Hematopoietic multipotent progenitor cell treated with erythropoietin and hydrocortisone succinate and interleukin-3 and kit ligand, for 17 days (in vitro differentiated cells): ENCODE measurements at regions not wholly inside any gene's neighbourhood (a gene's known extent, or its start where the extent isn't known, plus 50 kb on each side); places are given as distances from the start of the nearest gene placed in this dataset.

Source experiments
- DNase-seq: peaks from one replicate; pipeline ENCODE4 v3.0.0-alpha.2; 2015; ENCODE audit warnings: low spot score

- no peak for DNase-seq
Observed at GRCh38 chr3:177512945-177513814, 315.9 kb upstream of the TBL1XR1 start.

GRCh38 chr3:177513815-177514610 is 316.7 kb upstream of the TBL1XR1 start:
- no peak for DNase-seq

- no peak for DNase-seq
Observed at GRCh38 chr3:177514611-177515499, 317.6 kb upstream of the TBL1XR1 start.

GRCh38 chr3:177515786-177516157 is 318.5 kb upstream of the TBL1XR1 start:
- DNase-seq: no peak

- DNase-seq: no peak
Observed at GRCh38 chr3:177516158-177517011, 319.1 kb upstream of the TBL1XR1 start.

GRCh38 chr3:177517906-177518305 is 320.6 kb upstream of the TBL1XR1 start:
- DNase-seq: no peak

- no peak for DNase-seq
Observed at GRCh38 chr3:177519588-177519987, 322.3 kb upstream of the TBL1XR1 start.

GRCh38 chr3:177521305-177521704 is 324.0 kb upstream of the TBL1XR1 start:
- DNase-seq: no peak

GRCh38 chr3:177522051-177522450 is 324.8 kb upstream of the TBL1XR1 start:
- no peak for DNase-seq

- no peak for DNase-seq
Observed at GRCh38 chr3:177523067-177523675, 325.9 kb upstream of the TBL1XR1 start.

- no peak for DNase-seq
Observed at GRCh38 chr3:177523872-177524438, 326.7 kb upstream of the TBL1XR1 start.

- DNase-seq: no peak
Observed at GRCh38 chr3:177524742-177525141, 327.5 kb upstream of the TBL1XR1 start.

GRCh38 chr3:177525414-177525813 is 328.1 kb upstream of the TBL1XR1 start:
- DNase-seq: no peak

- no peak for DNase-seq
Observed at GRCh38 chr3:177525987-177526712, 328.9 kb upstream of the TBL1XR1 start.

GRCh38 chr3:177527182-177527581 is 329.9 kb upstream of the TBL1XR1 start:
- no peak for DNase-seq

GRCh38 chr3:177528306-177529070 is 331.2 kb upstream of the TBL1XR1 start:
- no peak for DNase-seq

- DNase-seq: no peak
Observed at GRCh38 chr3:177529071-177529550, 331.8 kb upstream of the TBL1XR1 start.

GRCh38 chr3:177529716-177530335 is 332.5 kb upstream of the TBL1XR1 start:
- DNase-seq: no peak
